Testis (tissue), 2 donors: ENCODE measurements at regions not wholly inside any gene's neighbourhood (a gene's known extent, or its start where the extent isn't known, plus 50 kb on each side); places are given as distances from the start of the nearest gene placed in this dataset.

ENCODE experiments used
- POLR2A ChIP-seq: fragments of 450-650 bp; IDR thresholded peaks from one replicate; pipeline ENCODE4 v1.6.1; 2017; ENCODE audit warnings: antibody characterized with exemption, mild to moderate bottlenecking, moderate library complexity
- TF ChIP-seq, protein P1 (sequence below), 3 experiments: fragments of 450-650 bp in 2 of 3; fragments of 200-600 bp in 1 of 3; sonication (generic) in 1 of 3; IDR thresholded peaks; one replicate each; pipeline ENCODE4 v1.5.1; 2016 to 2019; ENCODE audit warnings: antibody characterized with exemption in 3 of 3, mild to moderate bottlenecking in 2 of 3, moderate library complexity in 1 of 3

DNA sequence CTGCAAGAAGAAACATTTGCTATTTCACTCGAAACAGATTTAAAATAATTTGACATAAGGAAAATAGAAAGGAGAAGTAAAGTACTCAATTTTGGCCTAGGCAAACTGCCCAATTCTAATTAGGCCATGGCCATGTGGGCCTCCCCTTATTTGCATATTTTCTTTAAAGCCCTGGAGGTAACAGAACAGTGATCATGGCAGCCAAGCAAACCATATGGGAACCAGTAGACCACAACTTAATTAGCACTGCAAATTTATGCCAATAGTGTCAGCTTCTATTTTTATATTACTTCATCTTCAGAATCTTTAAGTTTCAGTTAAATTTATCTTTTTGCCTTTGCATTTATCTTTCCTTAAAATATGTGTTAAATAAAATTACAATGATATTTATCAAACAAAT lies 63.3 kb upstream of the THSD7A start:
- TF ChIP-seq, protein P1, sequence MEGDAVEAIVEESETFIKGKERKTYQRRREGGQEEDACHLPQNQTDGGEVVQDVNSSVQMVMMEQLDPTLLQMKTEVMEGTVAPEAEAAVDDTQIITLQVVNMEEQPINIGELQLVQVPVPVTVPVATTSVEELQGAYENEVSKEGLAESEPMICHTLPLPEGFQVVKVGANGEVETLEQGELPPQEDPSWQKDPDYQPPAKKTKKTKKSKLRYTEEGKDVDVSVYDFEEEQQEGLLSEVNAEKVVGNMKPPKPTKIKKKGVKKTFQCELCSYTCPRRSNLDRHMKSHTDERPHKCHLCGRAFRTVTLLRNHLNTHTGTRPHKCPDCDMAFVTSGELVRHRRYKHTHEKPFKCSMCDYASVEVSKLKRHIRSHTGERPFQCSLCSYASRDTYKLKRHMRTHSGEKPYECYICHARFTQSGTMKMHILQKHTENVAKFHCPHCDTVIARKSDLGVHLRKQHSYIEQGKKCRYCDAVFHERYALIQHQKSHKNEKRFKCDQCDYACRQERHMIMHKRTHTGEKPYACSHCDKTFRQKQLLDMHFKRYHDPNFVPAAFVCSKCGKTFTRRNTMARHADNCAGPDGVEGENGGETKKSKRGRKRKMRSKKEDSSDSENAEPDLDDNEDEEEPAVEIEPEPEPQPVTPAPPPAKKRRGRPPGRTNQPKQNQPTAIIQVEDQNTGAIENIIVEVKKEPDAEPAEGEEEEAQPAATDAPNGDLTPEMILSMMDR (IDR thresholded peaks at IDR 0.05): no peak
- no peak for TF ChIP-seq POLR2A
